ENCODE measurements at regions not wholly inside any gene's neighbourhood (a gene's known extent, or its start where the extent isn't known, plus 50 kb on each side); places are given as distances from the start of the nearest gene placed in this dataset.

DNA sequence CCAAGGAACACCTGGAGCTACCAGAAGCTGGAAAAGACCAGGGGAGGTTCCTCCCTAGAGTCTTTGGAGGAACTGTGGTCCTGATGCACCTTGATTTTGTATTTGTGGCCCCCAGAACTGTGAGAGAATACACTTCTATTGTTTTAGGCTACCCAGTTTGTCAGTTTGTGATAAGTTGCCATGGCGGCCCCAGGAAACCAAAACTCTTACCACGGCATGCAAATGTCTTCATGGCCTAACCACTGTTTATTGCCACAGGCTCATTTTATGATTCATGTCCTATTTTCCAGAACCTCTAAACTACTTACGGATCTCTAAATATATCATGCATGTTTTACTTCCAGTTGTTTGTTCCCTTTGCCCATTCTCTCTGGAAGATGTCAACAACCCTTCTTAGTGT lies 1250.7 kb upstream of the FAM98A start:
- TF ChIP-seq, protein P1, sequence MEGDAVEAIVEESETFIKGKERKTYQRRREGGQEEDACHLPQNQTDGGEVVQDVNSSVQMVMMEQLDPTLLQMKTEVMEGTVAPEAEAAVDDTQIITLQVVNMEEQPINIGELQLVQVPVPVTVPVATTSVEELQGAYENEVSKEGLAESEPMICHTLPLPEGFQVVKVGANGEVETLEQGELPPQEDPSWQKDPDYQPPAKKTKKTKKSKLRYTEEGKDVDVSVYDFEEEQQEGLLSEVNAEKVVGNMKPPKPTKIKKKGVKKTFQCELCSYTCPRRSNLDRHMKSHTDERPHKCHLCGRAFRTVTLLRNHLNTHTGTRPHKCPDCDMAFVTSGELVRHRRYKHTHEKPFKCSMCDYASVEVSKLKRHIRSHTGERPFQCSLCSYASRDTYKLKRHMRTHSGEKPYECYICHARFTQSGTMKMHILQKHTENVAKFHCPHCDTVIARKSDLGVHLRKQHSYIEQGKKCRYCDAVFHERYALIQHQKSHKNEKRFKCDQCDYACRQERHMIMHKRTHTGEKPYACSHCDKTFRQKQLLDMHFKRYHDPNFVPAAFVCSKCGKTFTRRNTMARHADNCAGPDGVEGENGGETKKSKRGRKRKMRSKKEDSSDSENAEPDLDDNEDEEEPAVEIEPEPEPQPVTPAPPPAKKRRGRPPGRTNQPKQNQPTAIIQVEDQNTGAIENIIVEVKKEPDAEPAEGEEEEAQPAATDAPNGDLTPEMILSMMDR (IDR thresholded peaks at IDR 0.05; ENCODE audit: low read depth, low read length), result no peak
- TF ChIP-seq POLR2A (IDR thresholded peaks at IDR 0.05; ENCODE audit: extremely low read depth, insufficient read length), result no peak
- TF ChIP-seq, protein P2, sequence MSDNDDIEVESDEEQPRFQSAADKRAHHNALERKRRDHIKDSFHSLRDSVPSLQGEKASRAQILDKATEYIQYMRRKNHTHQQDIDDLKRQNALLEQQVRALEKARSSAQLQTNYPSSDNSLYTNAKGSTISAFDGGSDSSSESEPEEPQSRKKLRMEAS (IDR thresholded peaks at IDR 0.05; ENCODE audit: low read depth, low read length), result no peak
